H1 (cell line): ENCODE measurements at regions not wholly inside any gene's neighbourhood (a gene's known extent, or its start where the extent isn't known, plus 50 kb on each side); places are given as distances from the start of the nearest gene placed in this dataset.

Experiments used
- CBX5 ChIP-seq: fragments of 300-800, 300-1000 bp; sonication (generic); IDR thresholded peaks from 2 replicates; pipeline ENCODE4 v1.7.1; 2016; ENCODE audit warnings: antibody characterized with exemption, low read length, low read depth
- EGR1 ChIP-seq: IDR thresholded peaks from 2 replicates; pipeline ENCODE4 v1.6.1; 2011; ENCODE audit warnings: low read depth, low read length, borderline replicate concordance
- KDM4A ChIP-seq: IDR thresholded peaks from one replicate; pipeline ENCODE4 v1.7.1; 2012; ENCODE audit warnings: low read depth, mild to moderate bottlenecking, moderate library complexity, low read length, inconsistent platforms; ENCODE audit not compliant: severe bottlenecking
- RNF2 ChIP-seq: fragments of 200-900, 300-1000 bp; sonication (generic); IDR thresholded peaks from 2 replicates; pipeline ENCODE4 v1.7.1; 2016; ENCODE audit warnings: borderline replicate concordance, low read depth, mild to moderate bottlenecking, antibody characterized with exemption, low read length; ENCODE audit not compliant: poor library complexity, severe bottlenecking; ENCODE audit errors: missing control alignments

GRCh38 chr16:86669285-86669805 is 91.0 kb downstream of the FOXL1 start (continued):
- TF ChIP-seq KDM4A (no peak), RNF2 (no peak), EGR1 (no peak), CBX5 (no peak)
